Endodermal cell (in vitro differentiated cells): ENCODE measurements at regions not wholly inside any gene's neighbourhood (a gene's known extent, or its start where the extent isn't known, plus 50 kb on each side); places are given as distances from the start of the nearest gene placed in this dataset.

Experiments used
- DNase-seq: peaks from one replicate; pipeline ENCODE4 v3.0.0-alpha.2; 2017
- H3K27ac ChIP-seq: 2 replicates; pipeline ENCODE4 v1.5.1; 2013; ENCODE audit warnings: mild to moderate bottlenecking, low read depth, low read length, moderate library complexity
- H3K27me3 ChIP-seq: 2 replicates; pipeline ENCODE4 v1.6.1; 2013; ENCODE audit warnings: mild to moderate bottlenecking, low read length, moderate library complexity; ENCODE audit not compliant: insufficient read depth, control insufficient read depth, poor library complexity, severe bottlenecking
- H3K36me3 ChIP-seq: 2 replicates; pipeline ENCODE4 v1.7.0; 2013; ENCODE audit warnings: mild to moderate bottlenecking, low read length, moderate library complexity; ENCODE audit not compliant: control insufficient read depth, insufficient read depth
- H3K4me1 ChIP-seq: one replicate; pipeline ENCODE4 v1.7.0; 2013; ENCODE audit warnings: low read length; ENCODE audit not compliant: control insufficient read depth, insufficient read depth
- H3K4me3 ChIP-seq: 2 replicates; pipeline ENCODE4 v1.5.1; 2013; ENCODE audit warnings: mild to moderate bottlenecking, low read length, moderate library complexity
- H3K9ac ChIP-seq: 2 replicates; pipeline ENCODE4 v1.6.1; 2013; ENCODE audit warnings: mild to moderate bottlenecking, low read length, moderate library complexity; ENCODE audit not compliant: poor library complexity, severe bottlenecking; ENCODE audit errors: extremely low read depth
- H3K9me3 ChIP-seq: 2 replicates; pipeline ENCODE4 v1.6.1; 2013; ENCODE audit warnings: mild to moderate bottlenecking, low read length, moderate library complexity; ENCODE audit not compliant: control insufficient read depth
- H3K27ac Mint-ChIP-seq: 2 replicates; pipeline ENCODE4 v1.8.0; 2020; ENCODE audit warnings: mixed read lengths
- H3K27me3 Mint-ChIP-seq: 2 replicates; pipeline ENCODE4 v1.8.0; 2021; ENCODE audit warnings: mild to moderate bottlenecking, mixed read lengths; ENCODE audit not compliant: insufficient read depth
- H3K36me3 Mint-ChIP-seq: 2 replicates; pipeline ENCODE4 v1.8.0; 2020; ENCODE audit warnings: low read depth, mixed read lengths
- H3K4me1 Mint-ChIP-seq: 2 replicates; pipeline ENCODE4 v1.8.0; 2020; ENCODE audit warnings: mixed read lengths
- H3K4me3 Mint-ChIP-seq: 2 replicates; pipeline ENCODE4 v1.8.0; 2020; ENCODE audit warnings: mild to moderate bottlenecking, moderate library complexity, mixed read lengths
- H3K9me3 Mint-ChIP-seq: 2 replicates; pipeline ENCODE4 v1.8.0; 2020; ENCODE audit warnings: mild to moderate bottlenecking, mixed read lengths
- CTCF ChIP-seq: fragments of 200-600 bp; sonication (generic); conservative IDR thresholded peaks from 2 replicates; pipeline ENCODE4 v1.5.0; 2021; ENCODE audit warnings: antibody characterized with exemption, mild to moderate bottlenecking
- WGBS, 2 experiments: methylation state at CpG; one replicate each; pipeline versions ENCODE4 v1.1.5 to v1.1.7; 2013; ENCODE audit warnings: missing lambda C conversion rate in 2 of 2, mixed read lengths in 1 of 2; ENCODE audit not compliant: insufficient coverage in 1 of 2, insufficient read length in 1 of 2; 5-methylcytosine and 5-hydroxymethylcytosine counted together

GRCh38 chr11:91817996-91818395 lies 406.6 kb upstream of the FAT3 start:
- Histone ChIP-seq H3K9ac (no peak overlapping the region), H3K27me3 (no peaks in the 10 kb centered on the region), H3K9me3 (no peaks in the 10 kb centered on the region), H3K4me3 (no peak overlapping the region), H3K27ac (no peak overlapping the region), H3K36me3 (no peaks in the 10 kb centered on the region), H3K4me1 (no peaks in the 10 kb centered on the region)
- Mint-ChIP-seq H3K4me1 (no peaks in the 10 kb centered on the region), H3K4me3 (no peak overlapping the region), H3K9me3 (no peaks in the 10 kb centered on the region), H3K36me3 (no peaks in the 10 kb centered on the region), H3K27me3 (no peaks in the 10 kb centered on the region), H3K27ac (no peak overlapping the region)
- DNase-seq: no peak
- 75 to 85% methylated on average over 4 of the region's 4 CpGs for WGBS, 2 experiments
- no peak for TF ChIP-seq CTCF

- H3K9me3 ChIP-seq: no peaks in the 10 kb centered on the region
- no peaks in the 10 kb centered on the region for H3K36me3 ChIP-seq
- Mint-ChIP-seq H3K27me3 (no peaks in the 10 kb centered on the region), H3K4me3 (no peak overlapping the region), H3K9me3 (no peaks in the 10 kb centered on the region), H3K36me3 (no peaks in the 10 kb centered on the region), H3K4me1 (no peaks in the 10 kb centered on the region), H3K27ac (no peak overlapping the region)
- no peaks in the 10 kb centered on the region for H3K27me3 ChIP-seq
- H3K4me1 ChIP-seq: no peaks in the 10 kb centered on the region
- no peak overlapping the region for H3K27ac ChIP-seq
- no peak for DNase-seq
- no peak overlapping the region for H3K4me3 ChIP-seq
- H3K9ac ChIP-seq: no peak overlapping the region
- TF ChIP-seq CTCF: no peak
Measured at GRCh38 chr11:91813263-91813662, 411.4 kb upstream of the FAT3 start.

GRCh38 chr11:91810871-91811270 lies 413.7 kb upstream of the FAT3 start:
- H3K9ac ChIP-seq: no peak overlapping the region
- no peaks in the 10 kb centered on the region for H3K4me1 ChIP-seq
- 90 to 91% methylated on average over 1 to 3 of the region's 3 CpGs for WGBS, 2 experiments
- H3K27me3 Mint-ChIP-seq: no peaks in the 10 kb centered on the region
- no peak overlapping the region for H3K27ac ChIP-seq
- no peaks in the 10 kb centered on the region for H3K9me3 Mint-ChIP-seq
- no peak overlapping the region for H3K4me3 ChIP-seq
- no peaks in the 10 kb centered on the region for H3K36me3 Mint-ChIP-seq
- no peak for DNase-seq
- no peak overlapping the region for H3K4me3 Mint-ChIP-seq
- no peaks in the 10 kb centered on the region for H3K4me1 Mint-ChIP-seq
- no peak overlapping the region for H3K27ac Mint-ChIP-seq
- no peak for TF ChIP-seq CTCF
- no peaks in the 10 kb centered on the region for H3K36me3 ChIP-seq
- peaks cover 2% of the 10 kb centered on the region for H3K9me3 ChIP-seq
- no peaks in the 10 kb centered on the region for H3K27me3 ChIP-seq
